Kidney epithelial cell (primary cell): ENCODE measurements at regions not wholly inside any gene's neighbourhood (a gene's known extent, or its start where the extent isn't known, plus 50 kb on each side); places are given as distances from the start of the nearest gene placed in this dataset.
A peak's percentile ranks its signal among the peaks of the same experiment; 100 is the strongest.

Experiments used
- DNase-seq: peaks from one replicate; pipeline ENCODE4 v3.0.0-alpha.2; 2010; ENCODE audit warnings: low read depth
- H3K27me3 ChIP-seq: 2 replicates; pipeline ENCODE4 v1.6.0; 2011; ENCODE audit warnings: low read length; ENCODE audit not compliant: control insufficient read depth, insufficient read depth
- H3K36me3 ChIP-seq: 2 replicates; pipeline ENCODE4 v1.5.1; 2011; ENCODE audit warnings: low read length; ENCODE audit not compliant: control insufficient read depth, insufficient read depth
- H3K4me3 ChIP-seq: 2 replicates; pipeline ENCODE4 v1.5.1; 2011; ENCODE audit warnings: low read depth, mild to moderate bottlenecking, control low read depth, low read length
- CTCF ChIP-seq: IDR thresholded peaks from 2 replicates; pipeline ENCODE4 v1.5.1; 2011; ENCODE audit warnings: mild to moderate bottlenecking, moderate library complexity, low read length, control low read depth, inconsistent platforms; ENCODE audit not compliant: insufficient read depth, poor library complexity, severe bottlenecking

DNA sequence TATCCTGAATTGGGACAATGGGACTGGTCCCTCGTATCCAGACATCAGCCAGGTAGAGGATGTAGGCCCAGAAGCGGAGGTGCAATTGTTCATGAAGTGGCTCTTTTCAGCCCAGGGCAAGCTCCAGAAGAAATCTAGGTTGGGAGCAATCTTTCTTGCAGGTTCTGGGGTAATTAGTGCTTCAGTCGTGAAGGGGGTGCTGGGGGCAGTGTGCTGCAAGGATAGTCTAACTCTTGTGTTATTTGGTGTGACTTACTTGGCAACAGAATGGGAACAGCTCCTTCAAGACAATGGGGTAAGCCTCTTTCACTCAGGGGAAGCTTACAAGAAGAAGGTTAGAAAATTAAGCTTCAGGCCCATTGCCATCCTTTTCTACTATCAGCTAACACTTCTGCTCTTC, 273.0 kb downstream of the DIPK2A start:
- TF ChIP-seq CTCF, result no peak
- H3K4me3 ChIP-seq, result no peak overlapping the region
- no peaks in the 10 kb centered on the region for H3K36me3 ChIP-seq
- DNase-seq, result no peak
- no peaks in the 10 kb centered on the region for H3K27me3 ChIP-seq

GRCh38 chr3:144252896-144253295, 281.3 kb downstream of the DIPK2A start:
- Histone ChIP-seq H3K4me3 (no peak overlapping the region), H3K36me3 (no peaks in the 10 kb centered on the region), H3K27me3 (peaks cover 10% of the 10 kb centered on the region)
- no peak for DNase-seq
- no peak for TF ChIP-seq CTCF

DNA sequence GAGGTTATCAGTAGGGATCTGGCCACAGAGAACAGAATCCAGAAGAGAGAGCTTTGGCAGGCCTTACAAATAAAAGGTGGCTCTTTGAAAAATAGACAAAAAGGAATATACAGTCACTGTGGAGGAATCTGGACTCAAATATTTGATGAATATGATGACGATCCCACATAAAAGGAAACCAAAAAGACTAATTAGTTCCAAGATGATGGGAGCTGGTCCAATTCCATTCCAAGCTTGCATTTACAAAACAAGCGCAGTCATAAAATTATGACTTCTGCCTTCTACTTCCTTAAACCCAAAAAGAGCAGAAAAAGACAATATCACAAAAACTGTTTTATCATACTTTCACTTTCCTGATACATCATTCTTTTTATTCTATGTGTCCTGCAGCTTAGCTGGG, 285.8 kb downstream of the DIPK2A start:
- no peak for TF ChIP-seq CTCF
- Histone ChIP-seq H3K36me3 (no peaks in the 10 kb centered on the region), H3K4me3 (no peak overlapping the region), H3K27me3 (peaks cover 12% of the 10 kb centered on the region)
- no peak for DNase-seq

DNA sequence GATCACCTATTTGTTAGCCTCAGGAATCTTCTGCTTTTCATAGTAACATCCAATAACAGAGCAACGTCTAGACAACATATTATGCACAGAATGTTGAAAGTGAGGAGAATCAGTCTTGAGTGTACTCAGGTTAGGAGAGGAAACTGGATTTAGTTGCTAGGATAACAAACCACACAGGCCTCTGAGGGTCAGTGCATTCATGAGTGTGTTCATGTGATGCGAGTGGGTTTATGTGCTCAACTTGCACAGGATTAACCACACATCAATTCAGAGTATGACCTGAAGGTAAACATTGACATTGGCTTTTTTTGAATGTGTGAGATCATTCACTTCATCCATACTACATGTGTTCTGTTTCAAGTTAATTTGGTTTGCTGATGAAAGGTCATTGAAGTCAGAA, 287.6 kb downstream of the DIPK2A start:
- Histone ChIP-seq H3K36me3 (no peaks in the 10 kb centered on the region), H3K27me3 (peaks cover 14% of the 10 kb centered on the region), H3K4me3 (no peak overlapping the region)
- peak; percentile 45 for DNase-seq
- no peak for TF ChIP-seq CTCF

DNA sequence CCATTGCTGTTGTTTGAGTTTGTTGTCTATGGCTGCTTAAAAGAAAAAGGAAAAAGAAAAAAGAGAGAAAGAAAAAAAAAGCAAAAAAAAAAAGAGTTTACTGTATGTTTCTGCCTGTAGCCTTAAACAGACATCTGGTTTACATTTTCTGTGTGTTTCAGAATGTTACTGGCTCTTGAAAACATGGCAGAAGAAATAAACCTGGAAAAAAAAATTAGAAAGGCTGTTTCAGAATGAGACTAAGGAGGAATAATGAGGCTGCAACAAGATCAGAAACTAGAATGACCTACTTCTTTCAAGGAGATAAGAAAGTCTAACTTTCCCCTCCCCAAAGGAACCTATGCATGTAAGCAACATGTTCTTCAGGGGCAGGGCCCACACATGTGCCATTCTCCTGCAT, 292.1 kb downstream of the DIPK2A start:
- no peaks in the 10 kb centered on the region for H3K36me3 ChIP-seq
- DNase-seq, result no peak
- peaks cover 17% of the 10 kb centered on the region for H3K27me3 ChIP-seq
- no peak for TF ChIP-seq CTCF
- no peak overlapping the region for H3K4me3 ChIP-seq

DNA sequence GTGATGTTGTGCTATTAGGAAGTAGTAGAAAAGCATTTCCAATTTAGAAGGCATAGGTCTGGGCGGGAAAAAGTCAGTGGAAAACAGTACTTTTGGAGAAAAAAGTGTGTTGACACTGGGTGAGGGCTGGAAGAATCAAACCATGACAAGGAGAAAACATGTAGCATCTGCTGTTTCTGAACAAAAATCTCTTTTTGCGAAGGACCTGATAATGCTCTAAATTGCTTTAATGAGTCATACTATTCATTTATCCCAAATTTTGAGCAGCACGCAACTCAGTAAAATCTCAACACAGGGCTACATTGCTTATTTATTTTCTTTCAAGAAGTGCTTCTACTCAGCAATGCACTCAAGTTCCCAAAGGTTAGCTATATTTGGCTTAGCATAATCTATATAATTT, 292.7 kb downstream of the DIPK2A start:
- Histone ChIP-seq H3K4me3 (no peak overlapping the region), H3K27me3 (peaks cover 17% of the 10 kb centered on the region), H3K36me3 (no peaks in the 10 kb centered on the region)
- no peak for DNase-seq
- TF ChIP-seq CTCF, result no peak
